MG63 (cell line): ENCODE measurements at regions not wholly inside any gene's neighbourhood (a gene's known extent, or its start where the extent isn't known, plus 50 kb on each side); places are given as distances from the start of the nearest gene placed in this dataset.
"Not testable (repeated sequence)": the region's sequence is repeated elsewhere in the genome, so short reads cannot be mapped to it uniquely, and the experiment has no call there.

Source experiments
- DNase-seq: peaks from one replicate; pipeline ENCODE4 v3.0.0-alpha.2; 2020
- H3K27me3 ChIP-seq: fragments of 250-450 bp; sonication (Bioruptor Pico); 2 replicates; pipeline ENCODE4 v1.5.1; 2020; ENCODE audit warnings: mild to moderate bottlenecking, moderate library complexity
- H3K36me3 ChIP-seq: fragments of 250-450 bp; sonication (Bioruptor Pico); 2 replicates; pipeline ENCODE4 v1.5.1; 2020; ENCODE audit warnings: mild to moderate bottlenecking, moderate library complexity
- H3K4me3 ChIP-seq: fragments of 250-450 bp; sonication (Bioruptor Pico); 2 replicates; pipeline ENCODE4 v1.5.1; 2020; ENCODE audit warnings: mild to moderate bottlenecking, moderate library complexity
- H3K9me3 ChIP-seq: fragments of 250-450 bp; sonication (Bioruptor Pico); 2 replicates; pipeline ENCODE4 v1.5.1; 2020; ENCODE audit warnings: mild to moderate bottlenecking, moderate library complexity

DNA sequence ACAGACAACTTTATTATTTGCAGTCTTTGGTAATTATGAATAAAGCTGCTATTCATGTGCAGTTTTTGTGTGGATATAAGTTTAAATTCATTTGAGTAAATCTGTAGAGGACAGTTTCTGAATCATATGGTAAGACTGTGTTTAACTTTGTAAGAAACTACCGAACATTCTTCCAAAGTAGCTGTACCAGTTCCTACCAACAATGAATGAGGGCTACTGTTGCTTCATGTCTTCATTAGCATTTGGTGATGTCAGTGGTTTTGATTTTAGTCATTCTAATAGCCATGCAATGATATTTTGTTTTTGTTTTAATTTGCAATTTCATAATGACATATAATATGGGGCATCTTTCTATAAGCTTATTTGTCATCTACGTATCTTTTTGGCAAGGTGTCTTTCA lies 501.3 kb upstream of the RORB start:
- Histone ChIP-seq H3K27me3 (no peaks in the 10 kb centered on the region), H3K36me3 (no peaks in the 10 kb centered on the region), H3K4me3 (no peak overlapping the region), H3K9me3 (no peaks in the 10 kb centered on the region)
- no peak for DNase-seq

DNA sequence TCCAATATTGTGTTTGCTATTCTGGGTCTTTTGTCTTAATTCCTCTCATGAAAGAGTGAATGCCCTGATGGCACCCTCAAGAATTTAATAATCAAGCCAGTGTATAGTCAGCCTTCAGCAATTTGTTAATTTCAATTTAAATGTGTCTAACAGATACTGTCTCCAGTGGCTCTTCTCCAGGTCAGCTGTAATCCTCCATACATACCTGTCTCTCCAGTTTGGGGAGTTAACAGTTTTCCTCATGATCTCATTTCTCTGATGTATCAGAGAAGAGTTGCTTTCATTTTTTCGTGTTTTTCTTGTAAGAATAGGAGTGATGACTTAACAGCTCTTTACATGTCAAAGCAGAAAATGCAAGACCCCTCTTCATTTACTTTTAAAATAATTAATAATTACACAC lies 500.3 kb upstream of the RORB start:
- H3K36me3 ChIP-seq, result no peaks in the 10 kb centered on the region
- H3K27me3 ChIP-seq, result no peaks in the 10 kb centered on the region
- H3K4me3 ChIP-seq, result no peak overlapping the region
- H3K9me3 ChIP-seq, result no peaks in the 10 kb centered on the region
- no peak for DNase-seq

DNA sequence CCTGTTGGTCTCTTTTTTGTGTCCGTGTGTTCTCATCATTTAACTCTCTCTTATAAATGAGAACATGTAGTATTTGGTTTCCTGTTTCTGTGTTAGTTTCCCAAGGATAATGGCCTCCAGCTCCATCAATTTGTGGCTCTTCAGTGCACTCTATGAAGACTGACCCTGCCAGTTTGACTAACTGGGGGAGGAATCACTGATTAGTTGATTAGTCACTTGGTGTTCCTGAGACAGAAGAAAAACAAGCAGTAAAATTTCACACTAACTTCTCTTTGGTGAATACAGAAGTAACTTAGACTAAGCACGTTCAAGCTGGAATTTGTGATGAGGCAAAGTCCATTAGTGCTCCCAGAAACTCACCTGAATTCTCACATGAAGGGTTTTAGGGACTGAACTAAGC lies 495.8 kb upstream of the RORB start:
- Histone ChIP-seq H3K36me3 (no peaks in the 10 kb centered on the region), H3K27me3 (no peaks in the 10 kb centered on the region), H3K4me3 (no peak overlapping the region), H3K9me3 (no peaks in the 10 kb centered on the region)
- DNase-seq, result no peak

DNA sequence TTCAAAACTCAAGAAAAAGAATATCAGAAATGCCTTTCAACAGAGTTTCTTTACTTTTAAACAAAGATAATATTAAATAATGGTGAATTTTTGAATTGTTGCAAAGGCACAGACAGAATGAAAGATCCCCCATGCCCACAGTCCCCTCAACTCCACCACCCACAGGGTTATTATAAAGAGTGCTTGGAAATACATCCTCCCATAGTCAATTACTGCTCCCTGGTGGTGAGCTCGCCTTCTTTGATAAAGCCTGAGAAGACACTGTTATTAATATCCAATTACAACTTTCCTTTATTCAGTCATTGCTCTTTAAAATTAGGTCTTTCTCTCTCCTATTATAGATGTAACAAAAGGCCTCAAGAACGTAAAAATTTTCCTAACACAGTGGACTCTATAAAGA lies 490.2 kb upstream of the RORB start:
- H3K4me3 ChIP-seq, result no peak overlapping the region
- no peak for DNase-seq
- no peaks in the 10 kb centered on the region for H3K9me3 ChIP-seq
- H3K27me3 ChIP-seq, result no peaks in the 10 kb centered on the region
- H3K36me3 ChIP-seq, result no peaks in the 10 kb centered on the region

DNA sequence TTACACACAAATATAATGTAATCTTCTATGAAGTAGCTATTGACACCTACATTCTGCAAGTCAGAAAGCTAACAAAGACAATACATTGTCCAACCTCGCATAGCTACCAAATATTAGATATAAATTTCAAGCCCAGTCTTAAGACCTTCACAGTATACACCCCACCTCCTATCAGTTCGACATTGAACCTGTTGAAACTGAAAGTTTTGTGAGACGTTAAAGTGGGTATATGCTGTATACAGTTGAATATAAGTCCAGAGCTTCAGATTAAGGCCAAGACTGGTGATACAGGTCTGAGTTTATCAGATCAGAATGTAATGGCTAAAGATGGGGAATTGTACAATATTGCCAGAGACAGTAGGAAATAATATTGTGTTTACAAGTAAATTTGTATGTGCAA lies 489.3 kb upstream of the RORB start:
- DNase-seq, result no peak
- Histone ChIP-seq H3K27me3 (no peaks in the 10 kb centered on the region), H3K4me3 (no peak overlapping the region), H3K9me3 (no peaks in the 10 kb centered on the region), H3K36me3 (no peaks in the 10 kb centered on the region)

DNA sequence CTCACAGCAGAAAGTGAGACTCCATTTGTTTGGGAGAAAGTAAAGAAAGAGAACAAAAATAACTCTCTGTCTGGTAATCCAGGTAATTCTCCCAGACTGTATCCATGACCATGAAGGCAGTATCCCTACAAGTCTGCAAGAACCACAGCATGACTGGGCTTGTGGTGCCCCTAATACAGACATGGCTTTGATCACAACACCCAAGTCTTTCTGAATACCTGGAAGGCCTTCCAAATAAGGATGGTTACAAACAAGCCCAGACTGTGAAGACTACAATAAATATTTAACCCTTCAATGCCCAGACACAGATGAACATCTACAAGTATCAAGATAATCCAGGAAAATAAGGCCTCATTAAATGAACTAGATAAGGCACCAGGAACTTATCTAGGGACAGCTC lies 481.1 kb upstream of the RORB start:
- Histone ChIP-seq H3K9me3 (no peaks in the 10 kb centered on the region), H3K36me3 (no peaks in the 10 kb centered on the region), H3K4me3 (no peak overlapping the region), H3K27me3 (no peaks in the 10 kb centered on the region)
- DNase-seq, result no peak

DNA sequence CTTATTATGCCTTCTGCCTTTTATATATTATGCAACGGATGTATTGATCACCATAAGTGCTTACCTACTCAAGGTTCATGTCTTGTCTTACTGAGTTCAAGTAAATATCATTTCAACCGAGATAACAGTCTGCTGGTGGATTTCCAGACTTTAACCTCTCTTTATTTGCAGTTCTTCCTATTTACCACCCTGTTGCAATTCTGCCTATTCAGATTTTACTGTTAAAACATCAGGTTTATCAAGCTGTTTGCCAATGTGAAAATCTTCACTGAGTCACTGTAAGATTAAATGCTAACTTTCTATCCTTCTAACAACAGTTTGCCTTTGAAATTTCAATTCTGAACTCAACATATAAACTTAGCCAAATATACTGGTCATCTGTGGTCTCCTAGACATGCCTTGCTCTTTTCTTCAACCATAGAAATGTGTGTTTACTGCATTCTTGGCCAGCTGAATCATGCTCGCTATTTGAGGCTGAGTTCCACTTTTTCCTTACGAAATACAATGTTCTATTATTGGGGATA lies 471.7 kb upstream of the RORB start:
- Histone ChIP-seq H3K27me3 (no peaks in the 10 kb centered on the region), H3K4me3 (no peak overlapping the region), H3K9me3 (no peaks in the 10 kb centered on the region), H3K36me3 (no peaks in the 10 kb centered on the region)
- DNase-seq, result peak; percentile 42

DNA sequence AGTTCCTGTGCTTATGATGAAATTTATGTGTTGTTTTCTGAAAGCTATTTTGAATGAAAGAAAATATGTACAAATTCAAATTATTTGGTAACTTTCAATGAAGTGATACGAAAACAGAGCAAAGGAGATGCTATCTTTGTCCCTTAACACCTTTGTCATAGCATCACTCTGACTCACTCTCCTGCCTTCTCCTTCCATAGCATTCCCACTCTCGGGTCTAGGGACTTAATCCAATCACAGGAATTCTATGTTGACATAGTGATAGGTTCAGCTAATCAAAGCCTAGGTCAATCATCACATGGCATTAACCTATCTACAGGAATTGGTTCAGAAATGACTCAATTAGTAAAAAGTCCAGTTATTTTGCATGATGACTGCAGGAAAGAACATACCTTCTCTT lies 464.7 kb upstream of the RORB start:
- Histone ChIP-seq H3K27me3 (no peaks in the 10 kb centered on the region), H3K9me3 (no peaks in the 10 kb centered on the region), H3K4me3 (no peak overlapping the region), H3K36me3 (no peaks in the 10 kb centered on the region)
- no peak for DNase-seq

DNA sequence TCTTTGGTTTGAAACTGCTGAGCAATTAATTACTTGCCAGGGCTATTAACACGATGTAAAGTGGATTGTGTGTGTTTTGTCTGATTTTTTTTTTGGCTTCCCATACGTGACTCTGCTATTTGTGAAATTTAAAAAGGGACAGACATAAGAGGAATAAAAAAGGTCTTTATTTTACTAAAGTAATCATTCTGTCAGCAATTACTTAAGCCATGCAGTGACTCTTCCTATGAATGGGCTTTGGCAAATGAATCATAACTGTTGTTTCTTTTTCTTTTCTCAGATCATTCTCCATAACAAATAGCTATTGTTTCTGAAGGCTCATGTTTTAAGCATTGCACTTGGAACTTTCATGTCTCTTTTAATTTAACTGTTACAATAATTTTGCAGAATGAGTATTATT lies 461.3 kb upstream of the RORB start:
- no peaks in the 10 kb centered on the region for H3K36me3 ChIP-seq
- no peaks in the 10 kb centered on the region for H3K9me3 ChIP-seq
- H3K27me3 ChIP-seq, result no peaks in the 10 kb centered on the region
- DNase-seq, result no peak
- H3K4me3 ChIP-seq, result no peak overlapping the region

DNA sequence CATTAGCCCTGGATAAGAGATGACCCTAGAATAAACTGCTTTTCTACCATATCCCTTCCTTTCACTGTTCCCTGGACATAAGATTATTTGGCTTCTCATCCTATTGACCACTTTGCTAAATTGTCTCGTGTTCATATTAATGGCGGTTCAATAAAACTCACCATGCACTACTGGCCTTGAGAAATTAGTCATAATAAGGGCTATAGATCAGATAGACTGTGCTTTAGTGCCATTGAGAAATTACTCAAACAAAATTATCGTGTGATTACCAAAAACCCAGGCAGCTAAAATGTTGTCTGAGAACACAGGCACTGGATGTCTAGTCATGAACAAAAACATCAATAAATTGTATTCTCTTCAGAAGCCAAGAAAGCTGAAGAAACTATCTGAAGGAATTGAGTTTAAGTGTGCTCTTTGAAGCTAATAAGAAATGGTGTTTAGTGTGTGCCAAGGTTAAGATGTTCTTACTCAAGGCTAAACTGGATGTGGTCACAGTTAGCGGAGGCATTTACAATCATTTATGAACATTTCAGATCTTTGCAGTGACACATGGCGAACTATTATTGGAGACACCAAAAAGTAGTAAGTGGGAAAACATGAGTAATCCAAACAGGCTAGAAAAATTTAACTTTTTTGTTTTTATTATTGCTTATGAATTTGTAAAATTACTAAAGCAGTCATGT lies 460.4 kb upstream of the RORB start:
- no peaks in the 10 kb centered on the region for H3K36me3 ChIP-seq
- H3K4me3 ChIP-seq, result no peak overlapping the region
- no peaks in the 10 kb centered on the region for H3K9me3 ChIP-seq
- no peak for DNase-seq
- H3K27me3 ChIP-seq, result no peaks in the 10 kb centered on the region

DNA sequence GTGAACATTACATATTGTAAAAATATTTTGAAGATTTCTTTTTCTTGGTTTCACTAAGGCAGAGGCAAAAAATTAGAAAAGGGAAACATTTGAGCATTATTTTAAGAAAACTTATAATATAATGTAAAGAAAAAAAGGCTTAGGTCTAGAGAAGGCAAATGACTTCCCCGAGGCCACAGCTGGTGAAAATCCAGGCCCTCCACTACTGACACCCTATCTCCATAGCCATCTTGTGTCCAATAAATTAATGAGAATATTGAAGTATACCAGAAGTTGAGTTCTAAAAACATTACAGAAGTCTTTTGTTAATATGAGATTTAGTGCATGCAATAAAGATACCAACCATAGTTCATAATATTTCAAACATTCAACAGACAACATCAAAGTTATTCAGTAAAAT lies 459.9 kb upstream of the RORB start:
- H3K36me3 ChIP-seq, result no peaks in the 10 kb centered on the region

DNA sequence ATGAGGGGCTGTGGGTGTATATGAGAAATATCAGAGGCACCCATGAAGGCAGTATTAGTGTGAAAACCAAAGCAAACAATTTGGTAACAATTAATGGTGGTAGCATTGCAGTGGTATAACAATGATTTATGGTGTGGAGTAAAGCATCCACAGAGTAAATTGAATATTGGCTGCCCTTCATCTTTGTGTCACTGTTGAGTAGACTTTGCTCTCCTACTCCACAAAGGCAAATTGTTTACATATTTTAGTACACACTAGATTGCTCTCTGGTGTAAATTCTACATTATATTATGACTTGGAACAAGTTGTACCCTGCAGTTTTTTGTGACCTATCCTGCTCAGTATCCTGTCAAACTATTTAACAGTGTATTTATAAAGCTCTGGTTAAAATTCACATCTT lies 455.5 kb upstream of the RORB start:
- no peaks in the 10 kb centered on the region for H3K27me3 ChIP-seq
- no peak for DNase-seq
- no peaks in the 10 kb centered on the region for H3K9me3 ChIP-seq
- H3K4me3 ChIP-seq, result no peak overlapping the region
- H3K36me3 ChIP-seq, result no peaks in the 10 kb centered on the region

More for the DNA sequence above, 459.9 kb upstream of the RORB start:
- no peaks in the 10 kb centered on the region for H3K27me3 ChIP-seq
- H3K9me3 ChIP-seq, result no peaks in the 10 kb centered on the region
- H3K4me3 ChIP-seq, result no peak overlapping the region
- DNase-seq, result no peak

DNA sequence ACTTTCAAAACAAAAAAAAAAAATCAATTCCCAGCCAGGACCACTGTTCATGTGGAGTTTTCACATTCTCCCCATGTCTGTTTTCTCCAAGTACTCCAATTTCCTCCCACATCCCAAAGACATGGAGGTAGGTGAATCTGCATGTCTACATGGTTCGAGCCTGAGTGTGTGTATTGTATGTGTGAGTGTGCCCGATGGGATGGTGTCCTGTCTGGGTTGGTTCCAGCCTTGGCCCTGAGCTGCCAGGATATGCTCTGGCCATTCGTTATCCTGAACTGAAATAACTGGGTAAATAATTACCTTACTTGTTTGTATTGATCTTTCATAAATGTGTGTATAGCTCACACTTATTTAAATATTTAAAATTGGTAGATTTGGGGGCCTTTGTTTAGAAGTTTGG lies 452.3 kb upstream of the RORB start:
- DNase-seq, result no peak
- H3K36me3 ChIP-seq, result no peaks in the 10 kb centered on the region
- no peak overlapping the region for H3K4me3 ChIP-seq
- H3K27me3 ChIP-seq, result no peaks in the 10 kb centered on the region
- H3K9me3 ChIP-seq, result no peaks in the 10 kb centered on the region

DNA sequence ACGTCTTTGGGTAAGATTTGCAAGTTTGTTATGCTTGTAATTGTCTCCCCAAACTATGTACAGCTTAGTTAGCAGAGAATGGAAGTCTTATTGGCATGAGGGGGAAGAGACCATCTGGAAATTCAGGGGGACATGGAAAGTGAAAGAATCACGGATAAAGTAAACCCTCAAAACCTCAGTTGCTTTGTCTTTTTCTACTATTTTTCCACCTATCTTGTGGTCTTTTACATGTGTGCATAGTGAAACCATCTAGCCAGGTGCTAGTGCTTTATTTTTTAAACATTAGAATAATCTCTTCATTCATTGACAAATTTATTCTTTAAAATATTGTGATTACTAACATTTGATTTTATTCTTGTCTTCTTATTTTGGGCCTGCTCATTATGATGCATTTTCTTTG lies 441.1 kb upstream of the RORB start:
- H3K27me3 ChIP-seq, result no peaks in the 10 kb centered on the region
- no peak for DNase-seq
- H3K9me3 ChIP-seq, result no peaks in the 10 kb centered on the region
- H3K4me3 ChIP-seq, result no peak overlapping the region
- no peaks in the 10 kb centered on the region for H3K36me3 ChIP-seq

DNA sequence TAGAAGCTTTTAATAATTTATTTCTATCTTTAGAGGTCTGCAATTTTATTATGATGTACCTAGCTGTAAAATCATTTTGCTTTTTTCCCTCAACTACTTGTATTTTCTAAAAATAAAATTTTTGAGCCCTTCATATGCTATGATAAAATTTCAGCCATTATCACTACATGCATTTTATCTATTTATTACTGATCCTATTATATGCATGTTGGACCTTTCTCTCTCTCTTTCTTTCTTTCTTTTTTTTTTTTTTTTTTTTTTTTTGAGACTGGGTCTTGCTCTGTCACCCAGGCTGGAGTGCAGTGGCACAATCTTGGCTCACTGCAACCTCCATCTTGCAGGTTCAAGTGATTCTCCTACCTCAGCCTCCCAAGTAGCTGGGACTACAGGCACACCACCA lies 440.1 kb upstream of the RORB start:
- not testable (repeated sequence) for DNase-seq, H3K36me3 ChIP-seq, H3K27me3 ChIP-seq, H3K4me3 ChIP-seq, H3K9me3 ChIP-seq

DNA sequence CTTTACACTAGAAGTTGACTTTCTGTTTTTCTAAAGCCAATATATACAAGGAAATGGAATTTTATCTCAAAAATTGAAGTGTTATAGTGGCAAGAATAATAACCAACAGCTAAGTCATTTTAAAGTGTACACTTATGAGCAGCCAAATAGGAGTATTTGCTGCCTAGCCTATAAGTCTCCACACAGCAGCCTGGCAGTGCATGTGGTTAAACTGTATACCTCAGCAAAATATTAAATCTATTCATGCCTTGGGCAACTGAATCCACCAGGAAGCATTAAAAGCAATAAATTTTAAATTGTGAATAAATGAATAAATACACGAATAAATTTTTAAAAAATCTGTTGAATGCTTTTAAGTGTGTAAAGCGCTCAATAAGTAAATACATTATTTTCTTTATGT lies 432.4 kb upstream of the RORB start:
- Histone ChIP-seq H3K4me3 (no peak overlapping the region), H3K36me3 (no peaks in the 10 kb centered on the region), H3K27me3 (no peaks in the 10 kb centered on the region), H3K9me3 (no peaks in the 10 kb centered on the region)
- DNase-seq, result no peak

DNA sequence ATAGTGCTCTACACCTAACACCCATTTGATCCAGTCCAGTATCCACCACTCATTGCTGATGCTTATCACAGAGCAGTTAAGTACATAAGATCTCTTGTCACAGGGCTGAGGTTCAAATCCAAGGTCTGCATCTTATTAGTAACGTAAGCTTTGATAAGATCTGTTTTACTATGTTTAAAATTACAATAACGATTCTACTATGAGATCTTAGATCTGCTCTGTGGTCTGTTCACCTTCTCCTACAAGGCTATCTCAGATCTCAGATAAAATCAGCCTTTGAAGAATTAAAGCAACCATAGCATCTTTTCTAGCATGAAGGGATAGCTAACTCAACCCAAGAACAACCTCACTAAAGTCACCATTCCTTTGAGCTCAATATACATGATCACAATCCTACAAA lies 431.0 kb upstream of the RORB start:
- DNase-seq, result no peak
- Histone ChIP-seq H3K27me3 (no peaks in the 10 kb centered on the region), H3K4me3 (no peak overlapping the region), H3K9me3 (no peaks in the 10 kb centered on the region), H3K36me3 (no peaks in the 10 kb centered on the region)

DNA sequence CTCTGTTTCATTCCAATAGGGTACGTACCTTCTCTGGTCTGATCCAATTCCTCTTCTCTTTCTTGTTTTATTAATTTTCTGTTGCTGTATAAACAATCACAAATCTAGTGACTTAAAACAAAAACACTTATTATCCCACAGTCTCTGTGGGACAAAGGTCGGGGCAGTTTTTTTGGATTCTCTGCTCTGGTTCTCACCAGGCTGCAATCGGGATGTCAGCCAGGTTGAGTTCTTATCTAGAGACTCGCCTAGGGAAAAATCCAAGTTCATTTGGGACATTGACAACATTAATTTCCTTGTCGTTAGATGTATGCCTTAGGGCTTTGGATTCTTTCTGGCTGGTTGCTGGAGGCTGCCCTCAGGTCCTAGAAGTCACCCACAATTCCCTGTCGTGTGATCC lies 430.5 kb upstream of the RORB start:
- Histone ChIP-seq H3K4me3 (no peak overlapping the region), H3K36me3 (no peaks in the 10 kb centered on the region)

DNA sequence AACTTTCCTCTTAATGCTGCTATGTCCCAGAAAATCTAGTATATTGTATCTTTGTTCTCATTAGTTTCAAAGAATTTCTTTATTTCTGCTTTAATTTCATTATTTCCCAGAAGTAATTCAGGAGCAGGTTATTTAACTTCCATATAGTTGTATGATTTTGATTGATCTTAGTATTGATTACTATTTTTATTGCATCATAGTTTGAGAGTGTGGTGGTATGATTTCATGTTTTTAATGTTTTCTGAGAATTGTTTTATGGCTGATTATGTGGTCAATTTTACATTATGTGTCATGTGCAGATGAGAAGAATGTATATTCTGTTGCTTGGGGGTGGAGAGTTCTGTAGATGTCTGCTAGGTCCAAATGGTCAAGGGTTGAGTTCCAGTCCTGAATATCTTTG lies 425.6 kb upstream of the RORB start:
- no peaks in the 10 kb centered on the region for H3K27me3 ChIP-seq
- no peak overlapping the region for H3K4me3 ChIP-seq
- H3K36me3 ChIP-seq, result no peaks in the 10 kb centered on the region
- DNase-seq, result no peak
- no peaks in the 10 kb centered on the region for H3K9me3 ChIP-seq

More for the DNA sequence above, 430.5 kb upstream of the RORB start:
- Histone ChIP-seq H3K27me3 (no peaks in the 10 kb centered on the region), H3K9me3 (no peaks in the 10 kb centered on the region)
- DNase-seq, result no peak
